ENCODE measurements at regions not wholly inside any gene's neighbourhood (a gene's known extent, or its start where the extent isn't known, plus 50 kb on each side); places are given as distances from the start of the nearest gene placed in this dataset.

DNA sequence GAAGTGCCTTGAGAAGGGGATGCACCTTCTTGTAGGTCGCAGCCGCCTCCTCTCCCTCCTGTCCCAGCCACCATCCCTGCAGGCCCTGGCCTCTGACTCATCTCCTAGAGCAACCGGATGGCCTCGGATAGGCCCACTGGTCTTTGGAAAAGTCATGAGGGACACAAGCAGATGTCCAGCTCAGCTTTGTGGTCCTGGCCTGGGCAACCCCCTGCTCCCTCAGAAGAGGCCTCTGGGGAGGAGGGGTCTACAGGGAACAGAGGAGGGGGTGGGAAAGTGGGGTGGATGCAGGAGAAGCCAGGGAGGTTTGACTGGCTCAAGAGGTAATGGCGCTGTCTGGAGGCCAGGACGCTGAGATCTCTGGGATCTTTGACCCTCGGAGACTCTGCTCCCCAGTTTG, 259.2 kb upstream of the TLE3 start:
- TF ChIP-seq POLR2AphosphoS5 (IDR thresholded peaks at IDR 0.05; ENCODE audit: low read depth, low read length) (no peak), SIN3A (IDR thresholded peaks at IDR 0.05; ENCODE audit: borderline replicate concordance, insufficient read depth, low read length) (no peak), TAF1 (IDR thresholded peaks at IDR 0.05; ENCODE audit: borderline replicate concordance, insufficient read depth, low read length) (no peak), REST (IDR thresholded peaks at IDR 0.05; ENCODE audit: insufficient read depth in 1 of 2, low read depth in 2 of 2, low read length in 2 of 2) (no peak), FOXP2 (optimal IDR thresholded peaks at IDR 0.05; ENCODE audit: borderline replicate concordance, extremely low read depth, extremely low read length, insufficient read depth) (peak; percentile 27)
